CD4-positive, alpha-beta T cell treated with Interleukin-15 for 4 hours (primary cell): ENCODE measurements at regions not wholly inside any gene's neighbourhood (a gene's known extent, or its start where the extent isn't known, plus 50 kb on each side); places are given as distances from the start of the nearest gene placed in this dataset.
"Not testable (repeated sequence)": the region's sequence is repeated elsewhere in the genome, so short reads cannot be mapped to it uniquely, and the experiment has no call there.

Source experiments
- DNase-seq: peaks from one replicate; pipeline ENCODE4 v3.0.0-alpha.2; 2020; ENCODE audit warnings: low spot score

GRCh38 chr5:89630064-89630463 is 747.1 kb upstream of the MEF2C start:
- not testable (repeated sequence) for DNase-seq

GRCh38 chr5:89628876-89629635 is 746.1 kb upstream of the MEF2C start:
- DNase-seq, result no peak

GRCh38 chr5:89615839-89616518 is 733.0 kb upstream of the MEF2C start:
- no peak for DNase-seq

GRCh38 chr5:89613222-89613956 is 730.4 kb upstream of the MEF2C start:
- no peak for DNase-seq

GRCh38 chr5:89606939-89607534 is 724.1 kb upstream of the MEF2C start:
- DNase-seq, result no peak

- no peak for DNase-seq
Measured at GRCh38 chr5:89604342-89604741, 721.4 kb upstream of the MEF2C start.

- no peak for DNase-seq
Measured at GRCh38 chr5:89601880-89602279, 718.9 kb upstream of the MEF2C start.

- no peak for DNase-seq
Measured at GRCh38 chr5:89597878-89598277, 714.9 kb upstream of the MEF2C start.

GRCh38 chr5:89596821-89597220 is 713.8 kb upstream of the MEF2C start:
- DNase-seq, result no peak

GRCh38 chr5:89595056-89595455 is 712.1 kb upstream of the MEF2C start:
- DNase-seq, result no peak

GRCh38 chr5:89584339-89584956 is 701.5 kb upstream of the MEF2C start:
- no peak for DNase-seq

- no peak for DNase-seq
Measured at GRCh38 chr5:89583534-89583933, 700.5 kb upstream of the MEF2C start.

- no peak for DNase-seq
Measured at GRCh38 chr5:89582768-89583339, 699.9 kb upstream of the MEF2C start.

- DNase-seq, result no peak
Measured at GRCh38 chr5:89580976-89581375, 698.0 kb upstream of the MEF2C start.

GRCh38 chr5:89575319-89575718 is 692.3 kb upstream of the MEF2C start:
- DNase-seq, result no peak

- DNase-seq, result no peak
Measured at GRCh38 chr5:89573345-89573744, 690.4 kb upstream of the MEF2C start.

GRCh38 chr5:89572696-89573095 is 689.7 kb upstream of the MEF2C start:
- no peak for DNase-seq

- DNase-seq, result no peak
Measured at GRCh38 chr5:89570557-89570956, 687.6 kb upstream of the MEF2C start.

GRCh38 chr5:89566340-89566739 is 683.4 kb upstream of the MEF2C start:
- no peak for DNase-seq

GRCh38 chr5:89560696-89561095 is 677.7 kb upstream of the MEF2C start:
- DNase-seq, result no peak

- no peak for DNase-seq
Measured at GRCh38 chr5:89556215-89556913, 673.4 kb upstream of the MEF2C start.
